ENCODE measurements at regions not wholly inside any gene's neighbourhood (a gene's known extent, or its start where the extent isn't known, plus 50 kb on each side); places are given as distances from the start of the nearest gene placed in this dataset.

- TF ChIP-seq MAX (IDR thresholded peaks at IDR 0.05; ENCODE audit: low read depth, low read length), result no peak
- TF ChIP-seq CTCF (IDR thresholded peaks at IDR 0.05; ENCODE audit: low read depth, low read length), result no peak
- TF ChIP-seq POLR2A (IDR thresholded peaks at IDR 0.05; ENCODE audit: extremely low read depth, insufficient read length), result no peak
- TF ChIP-seq MYC (IDR thresholded peaks at IDR 0.05; ENCODE audit: low read depth, low read length), result no peak
These were observed 403.7 kb upstream of the TRAM1L1 start for GRCh38 chr4:117489107-117489506.

All from NB4 (cell line).